ENCODE measurements at regions not wholly inside any gene's neighbourhood (a gene's known extent, or its start where the extent isn't known, plus 50 kb on each side); places are given as distances from the start of the nearest gene placed in this dataset.

GRCh38 chr1:18548643-18549042, 67.9 kb downstream of the KLHDC7A start:
- Histone ChIP-seq H3K4me3 (no peak overlapping the region), H3K36me3 (no peaks in the 10 kb centered on the region), H3K9me3 (no peaks in the 10 kb centered on the region), H3K27me3 (peaks cover 38% of the 10 kb centered on the region), H3K27ac (no peak overlapping the region), H3K4me1 (no peaks in the 10 kb centered on the region)
- ATAC-seq = no peak
- TF ChIP-seq, protein P1, sequence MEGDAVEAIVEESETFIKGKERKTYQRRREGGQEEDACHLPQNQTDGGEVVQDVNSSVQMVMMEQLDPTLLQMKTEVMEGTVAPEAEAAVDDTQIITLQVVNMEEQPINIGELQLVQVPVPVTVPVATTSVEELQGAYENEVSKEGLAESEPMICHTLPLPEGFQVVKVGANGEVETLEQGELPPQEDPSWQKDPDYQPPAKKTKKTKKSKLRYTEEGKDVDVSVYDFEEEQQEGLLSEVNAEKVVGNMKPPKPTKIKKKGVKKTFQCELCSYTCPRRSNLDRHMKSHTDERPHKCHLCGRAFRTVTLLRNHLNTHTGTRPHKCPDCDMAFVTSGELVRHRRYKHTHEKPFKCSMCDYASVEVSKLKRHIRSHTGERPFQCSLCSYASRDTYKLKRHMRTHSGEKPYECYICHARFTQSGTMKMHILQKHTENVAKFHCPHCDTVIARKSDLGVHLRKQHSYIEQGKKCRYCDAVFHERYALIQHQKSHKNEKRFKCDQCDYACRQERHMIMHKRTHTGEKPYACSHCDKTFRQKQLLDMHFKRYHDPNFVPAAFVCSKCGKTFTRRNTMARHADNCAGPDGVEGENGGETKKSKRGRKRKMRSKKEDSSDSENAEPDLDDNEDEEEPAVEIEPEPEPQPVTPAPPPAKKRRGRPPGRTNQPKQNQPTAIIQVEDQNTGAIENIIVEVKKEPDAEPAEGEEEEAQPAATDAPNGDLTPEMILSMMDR (IDR thresholded peaks at IDR 0.05) = no peak
- DNase-seq = no peak
- intact Hi-C loops (cut with DNase I) = no loop called here

GRCh38 chr1:18549106-18549505, 68.4 kb downstream of the KLHDC7A start:
- H3K27ac ChIP-seq = no peak overlapping the region
- ATAC-seq (no peak), DNase-seq (no peak)
- H3K4me1 ChIP-seq = no peaks in the 10 kb centered on the region
- intact Hi-C loops (cut with DNase I) = no loop called here
- no peaks in the 10 kb centered on the region for H3K9me3 ChIP-seq
- TF ChIP-seq, protein P1 (IDR thresholded peaks at IDR 0.05) = no peak
- H3K36me3 ChIP-seq = no peaks in the 10 kb centered on the region
- no peak overlapping the region for H3K4me3 ChIP-seq
- H3K27me3 ChIP-seq = peaks cover 34% of the 10 kb centered on the region

DNA sequence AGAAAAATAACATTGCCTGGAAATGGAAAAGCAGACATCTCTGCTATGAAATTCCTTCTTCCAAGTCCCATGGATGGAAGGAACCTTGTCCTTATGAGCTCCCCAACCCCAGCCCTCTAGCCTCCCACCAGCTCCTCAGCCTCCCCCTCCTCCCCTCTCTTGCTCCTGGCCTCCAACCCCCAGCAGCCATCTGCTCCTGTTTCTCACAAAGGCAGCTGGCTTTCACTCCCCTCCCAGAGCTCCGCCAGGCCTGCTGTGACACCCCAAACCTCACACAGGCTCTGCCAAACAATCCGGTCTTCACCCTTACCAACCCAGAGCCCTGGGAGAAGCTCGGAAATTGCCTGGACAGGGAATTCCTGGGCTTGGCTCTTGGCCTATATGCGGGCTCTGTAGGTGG, 69.2 kb downstream of the KLHDC7A start:
- Histone ChIP-seq H3K27ac (no peak overlapping the region), H3K4me3 (no peak overlapping the region), H3K36me3 (no peaks in the 10 kb centered on the region), H3K9me3 (no peaks in the 10 kb centered on the region), H3K4me1 (no peaks in the 10 kb centered on the region), H3K27me3 (peaks cover 27% of the 10 kb centered on the region)
- intact Hi-C loops (cut with DNase I) = no loop called here
- no peak for DNase-seq
- ATAC-seq = no peak
- TF ChIP-seq, protein P1 (IDR thresholded peaks at IDR 0.05) = no peak

DNA sequence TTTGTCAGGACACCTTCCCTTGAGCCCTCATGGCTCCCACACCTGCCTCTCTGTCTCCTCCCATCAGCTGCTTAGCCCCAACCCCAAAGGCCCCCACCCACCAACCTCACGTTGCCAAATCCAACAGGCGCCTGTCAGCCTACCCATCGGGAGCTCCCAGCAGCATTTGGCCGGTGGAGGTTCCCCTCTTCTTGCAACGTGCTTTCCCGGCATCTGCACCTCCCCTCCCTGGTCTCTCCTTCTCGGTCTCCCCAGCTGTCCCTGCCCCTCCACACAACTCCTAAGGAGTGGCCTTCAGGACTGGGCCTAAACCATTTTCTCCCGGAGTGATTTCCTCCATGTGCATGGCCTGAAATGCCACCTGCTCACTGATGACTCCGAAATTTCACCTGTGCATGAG, 71.9 kb downstream of the KLHDC7A start:
- no peaks in the 10 kb centered on the region for H3K36me3 ChIP-seq
- DNase-seq = no peak

GRCh38 chr1:18553388-18553787, 72.7 kb downstream of the KLHDC7A start:
- ATAC-seq (no peak), DNase-seq (no peak)
- Histone ChIP-seq H3K27ac (no peak overlapping the region), H3K4me3 (no peak overlapping the region), H3K27me3 (peaks cover 43% of the 10 kb centered on the region), H3K36me3 (no peaks in the 10 kb centered on the region), H3K4me1 (no peaks in the 10 kb centered on the region), H3K9me3 (no peaks in the 10 kb centered on the region)
- TF ChIP-seq, protein P1 (IDR thresholded peaks at IDR 0.05) = no peak
- intact Hi-C loops (cut with DNase I) = no loop called here

More for the DNA sequence above, 71.9 kb downstream of the KLHDC7A start:
- no peaks in the 10 kb centered on the region for H3K4me1 ChIP-seq
- H3K9me3 ChIP-seq = no peaks in the 10 kb centered on the region
- TF ChIP-seq, protein P1 (IDR thresholded peaks at IDR 0.05) = no peak
- peaks cover 36% of the 10 kb centered on the region for H3K27me3 ChIP-seq
- intact Hi-C loops (cut with DNase I) = no loop called here
- no peak for ATAC-seq
- H3K4me3 ChIP-seq = no peak overlapping the region
- no peak overlapping the region for H3K27ac ChIP-seq

GRCh38 chr1:18554099-18554498, 73.4 kb downstream of the KLHDC7A start:
- DNase-seq = no peak
- H3K27me3 ChIP-seq = peaks cover 50% of the 10 kb centered on the region

More at GRCh38 chr1:18554099-18554498, 73.4 kb downstream of the KLHDC7A start:
- TF ChIP-seq, protein P1 (IDR thresholded peaks at IDR 0.05) = no peak
- Histone ChIP-seq H3K36me3 (no peaks in the 10 kb centered on the region), H3K4me1 (no peaks in the 10 kb centered on the region), H3K27ac (no peak overlapping the region), H3K4me3 (no peak overlapping the region), H3K9me3 (no peaks in the 10 kb centered on the region)
- intact Hi-C loops (cut with DNase I) = no loop called here
- ATAC-seq = no peak
